WTC11 (cell line): ENCODE measurements at regions not wholly inside any gene's neighbourhood (a gene's known extent, or its start where the extent isn't known, plus 50 kb on each side); places are given as distances from the start of the nearest gene placed in this dataset.

ENCODE experiments used
- ATAC-seq: fragments of 200-7000 bp; cut with Tn5 transposase; 2 replicates; pipeline ENCODE4 v1.10.0; 2021; ENCODE audit warnings: mild to moderate bottlenecking, moderate library complexity
- CTCF ChIA-PET: fragments of 300-600 bp; sonication (Branson Sonifier 250); formaldehyde crosslinking; loops from one replicate; lab custom pipeline; 2021; ENCODE audit warnings: antibody characterized with exemption; lab: Charles Lee
- POLR2A ChIA-PET: fragments of 350-600 bp; sonication (Branson Sonifier 250); formaldehyde crosslinking; loops from one replicate; lab custom pipeline; 2021; ENCODE audit warnings: antibody characterized with exemption; lab: Charles Lee
- DNase-seq: peaks from one replicate; pipeline ENCODE4 v3.0.0; 2021; ENCODE audit warnings: low spot score
- H3K27ac Mint-ChIP-seq: 2 replicates; pipeline ENCODE4 v1.8.0; 2021; ENCODE audit warnings: mixed read lengths
- H3K27me3 Mint-ChIP-seq: 2 replicates; pipeline ENCODE4 v1.8.0; 2021; ENCODE audit warnings: low read depth, mild to moderate bottlenecking, moderate library complexity, mixed read lengths
- H3K36me3 Mint-ChIP-seq: 2 replicates; pipeline ENCODE4 v1.8.0; 2021; ENCODE audit warnings: mixed read lengths
- H3K4me1 Mint-ChIP-seq: 2 replicates; pipeline ENCODE4 v1.8.0; 2022; ENCODE audit warnings: mixed read lengths
- H3K4me3 Mint-ChIP-seq: 2 replicates; pipeline ENCODE4 v1.8.0; 2021; ENCODE audit warnings: mild to moderate bottlenecking, moderate library complexity, mixed read lengths
- H3K9me3 Mint-ChIP-seq: 2 replicates; pipeline ENCODE4 v1.8.0; 2021; ENCODE audit warnings: mixed read lengths
- ATF2 ChIP-seq: sonication (generic); formaldehyde crosslinking; IDR thresholded peaks from 2 replicates; pipeline ENCODE4 v1.8.1; 2022; ENCODE audit warnings: low read depth, missing genetic modification reagents, borderline replicate concordance
- E2F5 ChIP-seq: sonication (generic); formaldehyde crosslinking; IDR thresholded peaks from 2 replicates; pipeline ENCODE4 v1.8.1; 2022; ENCODE audit warnings: mild to moderate bottlenecking, moderate library complexity, missing genetic modification reagents
- ETV6 ChIP-seq: sonication (generic); formaldehyde crosslinking; IDR thresholded peaks from 2 replicates; pipeline ENCODE4 v1.8.1; 2022; ENCODE audit warnings: mild to moderate bottlenecking, missing genetic modification reagents
- FOXP1 ChIP-seq: sonication (generic); formaldehyde crosslinking; IDR thresholded peaks from 2 replicates; pipeline ENCODE4 v1.8.0; 2022; ENCODE audit warnings: missing genetic modification reagents, mild to moderate bottlenecking, moderate library complexity, borderline replicate concordance
- HMGXB4 ChIP-seq: sonication (generic); formaldehyde crosslinking; IDR thresholded peaks from 2 replicates; pipeline ENCODE4 v1.8.1; 2023; ENCODE audit warnings: mild to moderate bottlenecking, moderate library complexity, missing genetic modification reagents
- IRF2 ChIP-seq: sonication (generic); formaldehyde crosslinking; IDR thresholded peaks from 2 replicates; pipeline ENCODE4 v1.8.0; 2022; ENCODE audit warnings: low read depth, missing genetic modification reagents, borderline replicate concordance
- MLX ChIP-seq: sonication (generic); formaldehyde crosslinking; IDR thresholded peaks from 2 replicates; pipeline ENCODE4 v1.8.1; 2023; ENCODE audit warnings: mild to moderate bottlenecking, missing genetic modification reagents, moderate library complexity
- NFYB ChIP-seq: sonication (generic); formaldehyde crosslinking; conservative IDR thresholded peaks from 2 replicates; pipeline ENCODE4 v1.8.0; 2022; ENCODE audit warnings: low read depth, missing genetic modification reagents
- NR3C1 ChIP-seq: sonication (generic); formaldehyde crosslinking; conservative IDR thresholded peaks from 2 replicates; pipeline ENCODE4 v1.8.1; 2023; ENCODE audit warnings: low read depth, mild to moderate bottlenecking, missing genetic modification reagents
- OVOL2 ChIP-seq: fragments of 250-450 bp; sonication (Bioruptor Pico); IDR thresholded peaks from 2 replicates; pipeline ENCODE4 v1.9.0; 2021; ENCODE audit warnings: mild to moderate bottlenecking, borderline replicate concordance
- TEAD4 ChIP-seq: sonication (generic); formaldehyde crosslinking; IDR thresholded peaks from 2 replicates; pipeline ENCODE4 v1.8.0; 2022; ENCODE audit warnings: mild to moderate bottlenecking, missing genetic modification reagents
- ZBTB43 ChIP-seq: sonication (generic); formaldehyde crosslinking; IDR thresholded peaks from 2 replicates; pipeline ENCODE4 v1.8.1; 2023; ENCODE audit warnings: mild to moderate bottlenecking, missing genetic modification reagents
- ZMAT4 ChIP-seq: fragments of 250-450 bp; sonication (Bioruptor Pico); IDR thresholded peaks from 2 replicates; pipeline ENCODE4 v1.9.0; 2021; ENCODE audit warnings: mild to moderate bottlenecking
- ZNF263 ChIP-seq: sonication (generic); formaldehyde crosslinking; IDR thresholded peaks from 2 replicates; pipeline ENCODE4 v1.8.1; 2022; ENCODE audit warnings: low read depth, mild to moderate bottlenecking, moderate library complexity, missing genetic modification reagents
- ZNF671 ChIP-seq: fragments of 250-450 bp; sonication (Bioruptor Pico); IDR thresholded peaks from 2 replicates; pipeline ENCODE4 v1.8.0; 2021; ENCODE audit warnings: mild to moderate bottlenecking

GRCh38 chr6:121912905-121913304, 477.5 kb downstream of the GJA1 start:
- ATAC-seq = no peak
- CTCF ChIA-PET = no interaction called here
- no peak for TF ChIP-seq NFYB (CRISPR knock-in tag)
- no peak for TF ChIP-seq ATF2 (CRISPR knock-in tag)
- no peak for TF ChIP-seq ZNF263 (CRISPR knock-in tag)
- no peak for TF ChIP-seq HMGXB4
- POLR2A ChIA-PET = no interaction called here
- Mint-ChIP-seq H3K36me3 (peaks cover 12% of the 10 kb centered on the region), H3K27ac (no peak overlapping the region), H3K27me3 (no peaks in the 10 kb centered on the region), H3K4me3 (no peak overlapping the region), H3K9me3 (peaks cover 23% of the 10 kb centered on the region), H3K4me1 (no peaks in the 10 kb centered on the region)
- no peak for DNase-seq

- H3K4me1 Mint-ChIP-seq = peaks cover 21% of the 10 kb centered on the region
- no peak overlapping the region for H3K4me3 Mint-ChIP-seq
- peaks cover 6% of the 10 kb centered on the region for H3K9me3 Mint-ChIP-seq
- no peaks in the 10 kb centered on the region for H3K36me3 Mint-ChIP-seq
- DNase-seq = no peak
- ATAC-seq = no peak
- TF ChIP-seq NR3C1 (no peak), MLX (CRISPR knock-in tag) (no peak), ZMAT4 (CRISPR knock-in tag) (no peak), ETV6 (CRISPR knock-in tag) (no peak), OVOL2 (CRISPR knock-in tag) (no peak), ZNF671 (CRISPR knock-in tag) (no peak), E2F5 (CRISPR knock-in tag) (no peak), FOXP1 (CRISPR knock-in tag) (no peak), ZBTB43 (CRISPR knock-in tag) (no peak), TEAD4 (CRISPR knock-in tag) (no peak), ATF2 (CRISPR knock-in tag) (no peak), IRF2 (CRISPR knock-in tag) (no peak)
- POLR2A ChIA-PET = no interaction called here
- no peaks in the 10 kb centered on the region for H3K27me3 Mint-ChIP-seq
- CTCF ChIA-PET = no interaction called here
- no peak overlapping the region for H3K27ac Mint-ChIP-seq
These were observed 481.9 kb downstream of the GJA1 start for GRCh38 chr6:121917263-121917829.
